Tibial nerve (tissue), 4 donors: ENCODE measurements at regions not wholly inside any gene's neighbourhood (a gene's known extent, or its start where the extent isn't known, plus 50 kb on each side); places are given as distances from the start of the nearest gene placed in this dataset.

Source experiments
- DNase-seq, 2 donors: peaks; one replicate each; pipeline ENCODE4 v3.0.0-alpha.2; 2019; ENCODE audit warnings: low spot score in 2 of 2
- H3K27ac ChIP-seq, 4 donors: fragments of 200-600 bp; sonication (generic) in 3 of 4; one replicate each; pipeline ENCODE4 v1.5.1; 2017 to 2019; ENCODE audit warnings: mild to moderate bottlenecking in 1 of 4
- H3K27me3 ChIP-seq, 2 donors: fragments of 200-600 bp; sonication (generic) in 1 of 2; one replicate each; pipeline versions ENCODE4 v1.5.1 to v1.6.0; 2017 to 2019
- H3K36me3 ChIP-seq, 3 donors: fragments of 200-600 bp; sonication (generic); one replicate each; pipeline ENCODE4 v1.5.1; 2018 to 2019
- H3K4me1 ChIP-seq, 4 donors: fragments of 200-600 bp; sonication (generic) in 3 of 4; one replicate each; pipeline ENCODE4 v1.5.1; 2017 to 2019
- H3K4me3 ChIP-seq, 4 donors: fragments of 200-600 bp; sonication (generic) in 3 of 4; one replicate each; pipeline ENCODE4 v1.5.1; 2017 to 2019; ENCODE audit warnings: mild to moderate bottlenecking in 1 of 4, moderate library complexity in 1 of 4
- H3K9me3 ChIP-seq, 4 donors: fragments of 200-600 bp; sonication (generic) in 3 of 4; one replicate each; pipeline ENCODE4 v1.5.1; 2017 to 2019
- EP300 ChIP-seq, 2 donors: sonication (generic); formaldehyde crosslinking; IDR thresholded peaks; one replicate each; pipeline ENCODE4 v1.6.1; 2017; ENCODE audit warnings: antibody characterized with exemption in 2 of 2, mild to moderate bottlenecking in 1 of 2
- POLR2A ChIP-seq, 2 donors: fragments of 450-650 bp; IDR thresholded peaks; one replicate each; pipeline ENCODE4 v1.6.1; 2017; ENCODE audit warnings: antibody characterized with exemption in 2 of 2, mild to moderate bottlenecking in 2 of 2, moderate library complexity in 2 of 2
- WGBS, 2 donors: methylation state at CpG; one replicate each; pipeline ENCODE4 v1.1.5; 2018; 5-methylcytosine and 5-hydroxymethylcytosine counted together
- TF ChIP-seq, protein P1 (sequence below), 5 experiments: fragments of 200-600 bp in 3 of 5; fragments of 450-650 bp in 2 of 5; sonication (generic) in 3 of 5; IDR thresholded peaks; one replicate each; pipeline ENCODE4 v1.5.1; 2016 to 2019; ENCODE audit warnings: antibody characterized with exemption in 5 of 5, mild to moderate bottlenecking in 3 of 5, moderate library complexity in 2 of 5

DNA sequence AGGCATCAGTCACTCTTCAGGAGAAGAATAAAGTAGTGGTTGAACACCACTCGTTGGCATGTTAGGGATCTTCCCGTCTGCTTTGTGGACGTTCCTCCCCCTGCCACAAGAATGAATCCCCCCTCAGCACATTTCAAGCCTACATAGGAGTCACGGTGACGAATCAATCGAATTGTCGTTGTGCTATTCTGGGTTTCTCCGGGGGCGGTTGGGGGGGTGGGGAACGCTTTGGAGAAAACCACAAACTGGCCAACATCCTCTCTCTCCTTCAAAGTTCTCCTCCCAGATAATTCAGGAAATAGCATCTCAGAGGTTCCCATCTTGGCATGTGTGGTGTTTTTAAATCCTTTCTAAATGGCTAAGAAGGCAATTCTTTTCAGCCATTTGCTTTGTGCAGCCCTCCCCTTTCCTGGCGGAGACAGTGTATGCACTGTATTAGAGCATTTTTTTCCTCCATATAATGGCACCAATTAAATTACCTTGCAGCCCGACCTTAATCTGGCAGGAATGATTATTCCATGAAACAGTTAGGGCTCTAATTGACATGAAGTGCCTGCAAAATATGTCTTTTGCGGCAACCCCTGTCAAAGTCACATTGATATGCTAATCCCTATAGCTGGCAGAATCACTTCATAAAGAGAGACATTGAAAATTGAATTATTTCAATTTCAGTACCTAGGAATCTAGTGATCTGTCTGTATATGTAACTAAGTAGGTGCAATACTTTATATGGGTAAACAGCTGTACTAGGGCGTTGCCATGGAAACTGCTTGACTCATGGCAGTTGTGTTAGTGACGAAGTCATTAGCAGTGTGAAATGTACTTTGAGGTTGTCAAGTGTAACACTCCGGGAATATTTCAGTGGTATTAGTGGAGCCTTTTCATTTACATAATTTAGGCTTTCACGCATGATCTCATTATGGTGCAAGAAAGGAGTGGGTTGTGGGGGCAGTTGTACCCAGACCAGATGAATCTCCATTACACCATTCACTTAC, 323.4 kb upstream of the SLC14A2 start:
- H3K27ac ChIP-seq = no peak overlapping the region
- no peaks in the 10 kb centered on the region for H3K36me3 ChIP-seq
- DNase-seq = no peak
- TF ChIP-seq EP300 (IDR thresholded peaks at IDR 0.05) (no peak), POLR2A (IDR thresholded peaks at IDR 0.05) (no peak)
- H3K4me3 ChIP-seq = no peak overlapping the region
- H3K9me3 ChIP-seq = no peaks in the 10 kb centered on the region
- 74 to 77% methylated on average over 17 of the region's 17 CpGs for WGBS, 2 donors
- no peaks in the 10 kb centered on the region for H3K27me3 ChIP-seq
- H3K4me1 ChIP-seq = no peaks in the 10 kb centered on the region

DNA sequence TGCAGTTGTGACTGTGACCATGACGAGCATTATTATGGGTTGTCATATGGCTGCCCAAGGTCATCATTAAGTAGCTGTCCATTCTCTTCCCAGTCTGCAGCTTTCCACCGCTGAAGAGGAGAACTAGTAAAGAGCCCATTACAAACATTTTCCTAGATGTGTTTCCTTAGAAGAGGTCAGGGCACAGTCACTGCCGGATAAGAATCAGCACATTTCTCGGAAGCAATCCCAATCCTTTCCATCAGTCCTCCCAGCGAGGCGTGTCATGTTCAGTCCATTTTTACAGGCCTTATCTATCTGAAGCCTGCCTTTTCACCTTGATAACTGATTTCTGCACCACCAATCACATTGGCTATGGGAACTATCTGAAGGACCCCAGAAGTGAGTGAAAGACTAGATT, 319.9 kb upstream of the SLC14A2 start:
- TF ChIP-seq, protein P1, sequence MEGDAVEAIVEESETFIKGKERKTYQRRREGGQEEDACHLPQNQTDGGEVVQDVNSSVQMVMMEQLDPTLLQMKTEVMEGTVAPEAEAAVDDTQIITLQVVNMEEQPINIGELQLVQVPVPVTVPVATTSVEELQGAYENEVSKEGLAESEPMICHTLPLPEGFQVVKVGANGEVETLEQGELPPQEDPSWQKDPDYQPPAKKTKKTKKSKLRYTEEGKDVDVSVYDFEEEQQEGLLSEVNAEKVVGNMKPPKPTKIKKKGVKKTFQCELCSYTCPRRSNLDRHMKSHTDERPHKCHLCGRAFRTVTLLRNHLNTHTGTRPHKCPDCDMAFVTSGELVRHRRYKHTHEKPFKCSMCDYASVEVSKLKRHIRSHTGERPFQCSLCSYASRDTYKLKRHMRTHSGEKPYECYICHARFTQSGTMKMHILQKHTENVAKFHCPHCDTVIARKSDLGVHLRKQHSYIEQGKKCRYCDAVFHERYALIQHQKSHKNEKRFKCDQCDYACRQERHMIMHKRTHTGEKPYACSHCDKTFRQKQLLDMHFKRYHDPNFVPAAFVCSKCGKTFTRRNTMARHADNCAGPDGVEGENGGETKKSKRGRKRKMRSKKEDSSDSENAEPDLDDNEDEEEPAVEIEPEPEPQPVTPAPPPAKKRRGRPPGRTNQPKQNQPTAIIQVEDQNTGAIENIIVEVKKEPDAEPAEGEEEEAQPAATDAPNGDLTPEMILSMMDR (IDR thresholded peaks at IDR 0.05) = no peak
- TF ChIP-seq EP300 (IDR thresholded peaks at IDR 0.05) (no peak), POLR2A (IDR thresholded peaks at IDR 0.05) (no peak)
- no peak for DNase-seq
- Histone ChIP-seq H3K9me3 (no peaks in the 10 kb centered on the region), H3K4me1 (no peaks in the 10 kb centered on the region), H3K36me3 (no peaks in the 10 kb centered on the region), H3K4me3 (no peak overlapping the region), H3K27ac (peak overlapping the region in 1 of 4 donors; percentile 9), H3K27me3 (no peaks in the 10 kb centered on the region)
- 72 to 80% methylated on average over 6 of the region's 6 CpGs for WGBS, 2 donors

DNA sequence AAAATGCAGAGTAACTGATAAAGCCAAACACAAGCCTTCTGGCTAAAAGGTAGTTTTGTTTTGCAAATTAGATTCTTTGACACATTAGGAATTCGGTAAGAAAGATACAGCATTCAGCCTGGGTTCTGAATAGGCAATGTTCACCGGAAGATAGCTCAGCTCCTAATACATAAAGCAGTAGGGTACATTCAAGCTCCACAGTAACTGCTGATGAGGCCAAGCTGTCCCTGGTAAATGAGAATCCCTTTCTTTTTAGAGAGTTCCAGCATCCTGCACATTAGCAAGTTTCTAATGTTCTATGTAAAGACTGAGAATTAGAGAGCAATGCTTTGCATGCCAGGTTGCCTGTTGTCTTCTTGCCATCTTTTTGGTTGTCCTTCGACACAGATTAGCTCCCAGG, 316.3 kb upstream of the SLC14A2 start:
- Histone ChIP-seq H3K36me3 (no peaks in the 10 kb centered on the region), H3K27me3 (no peaks in the 10 kb centered on the region), H3K4me1 (no peaks in the 10 kb centered on the region), H3K27ac (no peak overlapping the region), H3K4me3 (no peak overlapping the region), H3K9me3 (no peaks in the 10 kb centered on the region)
- TF ChIP-seq POLR2A (IDR thresholded peaks at IDR 0.05) (no peak), EP300 (IDR thresholded peaks at IDR 0.05) (no peak)
- TF ChIP-seq, protein P1 (IDR thresholded peaks at IDR 0.05) = no peak
- no peak for DNase-seq
- 78 to 80% methylated on average over 3 of the region's 3 CpGs for WGBS, 2 donors

DNA sequence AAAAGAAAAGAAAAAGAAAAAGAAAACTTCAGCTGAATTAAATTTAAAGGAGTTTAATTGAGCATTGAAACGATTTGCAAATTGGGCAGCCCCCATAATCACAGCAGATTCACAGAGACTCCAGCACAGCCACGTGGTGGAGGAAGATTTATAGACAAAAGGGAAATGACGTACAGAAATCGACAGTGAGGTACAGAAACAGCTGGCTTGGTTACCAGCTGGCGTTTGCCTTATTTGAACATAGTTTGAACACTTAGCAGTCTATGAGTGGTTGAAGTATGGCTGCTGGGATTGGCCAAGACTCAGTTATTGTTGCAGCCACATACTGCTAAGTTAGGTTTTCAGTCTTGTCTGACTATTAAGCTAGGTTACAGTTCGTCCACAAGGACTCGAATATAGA, 312.2 kb upstream of the SLC14A2 start:
- Histone ChIP-seq H3K9me3 (no peaks in the 10 kb centered on the region), H3K4me1 (peaks cover 0 to 6% (median 0%) of the 10 kb centered on the region in 4 donors), H3K36me3 (no peaks in the 10 kb centered on the region), H3K27ac (no peak overlapping the region), H3K27me3 (no peaks in the 10 kb centered on the region), H3K4me3 (no peak overlapping the region)
- TF ChIP-seq POLR2A (IDR thresholded peaks at IDR 0.05) (no peak), EP300 (IDR thresholded peaks at IDR 0.05) (no peak)
- TF ChIP-seq, protein P1 (IDR thresholded peaks at IDR 0.05) = no peak
- DNase-seq = no peak
- 79 to 83% methylated on average over 7 of the region's 7 CpGs for WGBS, 2 donors

DNA sequence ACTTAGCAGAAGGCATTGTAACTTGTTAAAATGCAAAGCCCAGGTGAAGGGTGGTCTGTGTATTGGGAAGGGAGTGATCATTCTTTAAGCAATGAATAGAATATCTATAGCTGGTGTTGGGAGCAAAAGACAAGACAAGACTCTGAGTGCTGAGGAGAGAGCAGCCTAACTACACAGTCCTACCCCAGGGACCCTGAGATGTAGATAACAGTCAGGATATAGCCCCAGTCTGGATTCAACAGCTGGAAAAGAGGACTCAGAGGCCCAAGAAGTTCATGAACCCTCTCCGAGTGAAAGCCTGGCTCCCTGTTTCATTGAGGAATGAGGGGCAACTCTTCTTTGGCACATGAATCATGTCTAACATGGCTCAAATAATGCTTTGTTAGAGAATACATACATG, 310.7 kb upstream of the SLC14A2 start:
- WGBS, 2 donors = 38 to 50% methylated on average over 1 of the region's 1 CpG
- TF ChIP-seq EP300 (IDR thresholded peaks at IDR 0.05) = no peak
- DNase-seq = no peak
- Histone ChIP-seq H3K9me3 (no peaks in the 10 kb centered on the region), H3K4me3 (no peak overlapping the region), H3K4me1 (peaks cover 0 to 6% (median 0%) of the 10 kb centered on the region in 4 donors), H3K27ac (no peak overlapping the region), H3K27me3 (no peaks in the 10 kb centered on the region), H3K36me3 (no peaks in the 10 kb centered on the region)

DNA sequence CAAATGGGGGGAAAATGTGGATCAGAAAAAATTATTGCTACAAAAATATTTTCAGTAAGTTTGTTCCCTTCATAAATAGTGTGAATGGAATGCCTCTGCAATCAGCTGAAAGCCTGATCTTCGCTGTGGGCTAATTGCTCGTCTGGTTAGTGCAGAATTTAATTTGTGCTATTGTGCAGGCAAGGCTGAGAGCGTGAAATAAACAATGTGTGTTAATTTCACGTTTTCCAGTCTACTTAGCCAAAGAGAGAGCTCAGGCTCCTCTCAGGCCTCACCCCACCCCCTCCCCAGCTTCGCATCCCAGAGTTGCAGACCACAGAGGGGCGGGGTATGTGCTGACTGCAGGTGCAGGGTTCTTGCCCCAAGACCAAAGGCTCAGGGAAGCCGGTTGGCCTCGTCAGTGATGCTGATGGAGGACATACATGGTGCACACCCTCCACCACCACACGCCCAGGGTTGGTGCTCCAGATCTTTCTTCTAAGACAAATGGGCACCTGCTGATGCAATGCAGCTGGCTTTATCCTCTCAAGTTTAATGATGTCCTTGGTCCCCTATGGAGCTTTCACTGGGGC, 302.6 kb upstream of the SLC14A2 start:
- H3K9me3 ChIP-seq = no peaks in the 10 kb centered on the region
- no peaks in the 10 kb centered on the region for H3K4me1 ChIP-seq
- H3K4me3 ChIP-seq = no peak overlapping the region
- no peak for DNase-seq
- 77 to 80% methylated on average over 9 of the region's 9 CpGs for WGBS, 2 donors
- H3K36me3 ChIP-seq = no peaks in the 10 kb centered on the region
- TF ChIP-seq EP300 (IDR thresholded peaks at IDR 0.05) = no peak
- TF ChIP-seq POLR2A (IDR thresholded peaks at IDR 0.05) = no peak
- TF ChIP-seq, protein P1 (IDR thresholded peaks at IDR 0.05) = no peak
- H3K27ac ChIP-seq = no peak overlapping the region
- no peaks in the 10 kb centered on the region for H3K27me3 ChIP-seq
